HK-2 (cell line): ENCODE measurements at regions not wholly inside any gene's neighbourhood (a gene's known extent, or its start where the extent isn't known, plus 50 kb on each side); places are given as distances from the start of the nearest gene placed in this dataset.

Experiments used
- DNase-seq: peaks from one replicate; pipeline ENCODE4 v3.0.0-alpha.2; 2018; ENCODE audit not compliant: unreplicated experiment

DNA sequence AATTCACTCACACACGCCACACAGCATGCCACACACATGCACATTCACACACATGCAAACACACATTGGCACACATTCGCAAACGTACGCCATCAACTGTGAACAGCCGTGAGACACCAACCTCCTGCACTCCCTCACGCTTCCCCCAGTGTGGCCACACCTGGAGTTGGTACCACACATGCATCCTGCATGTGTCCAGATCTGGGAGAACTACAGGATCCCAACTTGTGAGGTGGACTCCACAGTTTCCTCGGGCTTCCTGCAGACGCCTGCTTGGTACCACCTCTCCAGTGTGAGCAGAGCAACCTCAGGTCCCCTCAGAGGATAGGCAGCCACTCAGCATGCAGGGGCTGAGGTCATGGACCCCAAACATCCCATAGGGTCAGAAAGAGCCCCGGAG is 239.0 kb downstream of the EIPR1 start:
- no peak for DNase-seq

DNA sequence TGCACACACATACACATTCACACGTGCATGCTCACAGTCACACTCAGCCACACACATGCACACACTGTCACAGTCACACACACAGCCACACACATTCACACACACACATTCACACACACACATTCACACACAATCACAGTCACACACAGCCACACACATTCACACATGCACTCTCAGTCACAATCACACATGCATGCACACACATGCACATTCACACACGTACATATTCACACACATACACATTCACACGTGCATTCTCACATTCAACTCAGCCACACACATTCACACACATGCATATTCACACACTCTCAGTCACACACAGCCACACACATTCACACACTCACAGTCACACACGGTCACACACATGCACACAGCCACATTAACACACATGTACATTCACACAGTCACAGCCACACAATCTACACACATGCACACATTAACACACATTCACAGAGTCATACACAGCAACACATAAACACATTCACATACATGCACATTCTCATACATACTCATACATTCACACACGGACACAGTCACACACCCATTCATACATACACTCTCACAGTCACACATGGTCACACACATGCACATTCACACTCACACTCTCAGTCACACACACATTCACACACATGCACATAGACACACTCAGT is 239.8 kb downstream of the EIPR1 start:
- no peak for DNase-seq

GRCh38 chr2:3135676-3136075 is 241.9 kb downstream of the EIPR1 start:
- no peak for DNase-seq

GRCh38 chr2:3134026-3134571 is 243.5 kb downstream of the EIPR1 start:
- DNase-seq: no peak

DNA sequence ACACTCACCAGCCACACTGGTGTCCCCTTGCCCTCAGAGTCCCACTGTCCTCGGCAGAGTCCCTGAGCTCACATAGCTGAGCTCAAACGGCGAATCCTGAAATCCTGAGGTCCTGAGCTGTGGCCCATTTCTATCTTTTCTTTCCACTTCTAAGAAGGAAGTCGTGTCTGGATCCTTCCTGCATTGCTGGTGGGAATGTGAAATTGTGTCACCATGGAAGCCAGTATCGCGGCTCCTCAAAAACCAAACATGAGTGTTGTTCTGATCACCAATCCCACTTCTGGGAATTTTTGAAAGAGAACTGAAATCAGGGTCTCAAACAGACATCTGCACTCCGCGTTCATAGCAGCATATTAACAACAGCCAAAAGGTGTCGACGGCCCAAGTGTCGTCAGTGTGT is 244.7 kb downstream of the EIPR1 start:
- no peak for DNase-seq

DNA sequence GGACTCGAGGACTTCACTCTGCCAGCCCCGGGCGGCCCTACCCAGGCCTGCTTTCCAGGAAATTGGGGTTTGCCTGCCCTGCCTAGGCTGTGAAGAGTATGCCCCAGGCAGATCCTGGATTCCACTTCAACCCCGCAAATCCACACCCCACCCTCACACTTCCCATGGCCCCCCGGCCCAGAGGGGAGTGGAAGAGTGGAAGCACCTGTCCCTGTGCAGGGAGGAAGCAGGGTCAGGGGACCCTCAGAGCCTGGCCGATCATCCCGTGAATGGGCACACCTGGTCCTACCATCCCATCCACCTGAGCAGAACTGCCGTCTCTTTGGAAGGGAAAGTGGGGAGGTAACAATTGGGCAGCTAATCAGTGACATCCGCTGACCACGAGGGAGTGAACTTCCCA is 245.2 kb downstream of the EIPR1 start:
- no peak for DNase-seq

- no peak for DNase-seq
Observed at GRCh38 chr2:3131636-3132326, 245.8 kb downstream of the EIPR1 start.

GRCh38 chr2:3130889-3131635 is 246.6 kb downstream of the EIPR1 start:
- no peak for DNase-seq

GRCh38 chr2:3130444-3130843 is 247.2 kb downstream of the EIPR1 start:
- DNase-seq: no peak

DNA sequence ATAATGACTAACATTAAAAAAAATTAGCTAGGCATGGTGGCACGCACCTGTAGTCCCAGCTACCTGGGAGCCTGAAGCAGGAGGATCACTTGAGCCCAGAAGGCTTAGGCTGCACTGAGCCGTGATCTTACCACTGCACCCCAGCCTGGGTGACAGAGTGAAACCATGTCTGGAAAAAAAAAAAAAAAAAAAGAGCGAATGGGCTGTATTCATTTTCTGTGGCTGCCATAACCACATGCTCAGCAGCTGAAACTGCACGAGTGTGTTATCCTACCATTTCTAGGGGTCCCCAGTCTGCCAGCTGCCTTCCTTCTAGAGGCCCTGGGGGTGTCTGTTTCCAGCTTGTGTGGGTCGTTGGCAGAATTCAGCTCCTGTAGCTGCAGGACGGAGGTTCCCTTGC is 247.8 kb downstream of the EIPR1 start:
- no peak for DNase-seq

DNA sequence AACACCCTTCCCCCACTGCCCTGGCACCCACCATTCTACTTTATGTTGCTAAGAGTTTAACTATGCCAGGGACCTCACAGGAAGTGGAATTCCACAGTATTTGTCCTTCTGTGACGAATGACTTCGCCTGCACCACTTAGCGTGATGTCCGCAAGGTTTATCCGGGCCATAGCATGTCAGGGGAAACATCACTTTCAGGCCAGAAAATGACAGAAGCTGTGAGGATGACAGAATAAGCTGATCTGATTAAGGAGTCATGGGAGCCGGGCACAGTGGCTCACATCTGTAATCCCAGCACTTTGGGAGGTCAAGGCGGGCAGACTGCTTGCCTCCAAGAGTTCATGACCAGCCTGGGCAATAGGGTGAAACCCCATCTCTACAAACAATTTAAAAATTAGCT is 248.8 kb downstream of the EIPR1 start:
- no peak for DNase-seq

GRCh38 chr2:3127710-3128109 is 249.9 kb downstream of the EIPR1 start:
- DNase-seq: no peak

DNA sequence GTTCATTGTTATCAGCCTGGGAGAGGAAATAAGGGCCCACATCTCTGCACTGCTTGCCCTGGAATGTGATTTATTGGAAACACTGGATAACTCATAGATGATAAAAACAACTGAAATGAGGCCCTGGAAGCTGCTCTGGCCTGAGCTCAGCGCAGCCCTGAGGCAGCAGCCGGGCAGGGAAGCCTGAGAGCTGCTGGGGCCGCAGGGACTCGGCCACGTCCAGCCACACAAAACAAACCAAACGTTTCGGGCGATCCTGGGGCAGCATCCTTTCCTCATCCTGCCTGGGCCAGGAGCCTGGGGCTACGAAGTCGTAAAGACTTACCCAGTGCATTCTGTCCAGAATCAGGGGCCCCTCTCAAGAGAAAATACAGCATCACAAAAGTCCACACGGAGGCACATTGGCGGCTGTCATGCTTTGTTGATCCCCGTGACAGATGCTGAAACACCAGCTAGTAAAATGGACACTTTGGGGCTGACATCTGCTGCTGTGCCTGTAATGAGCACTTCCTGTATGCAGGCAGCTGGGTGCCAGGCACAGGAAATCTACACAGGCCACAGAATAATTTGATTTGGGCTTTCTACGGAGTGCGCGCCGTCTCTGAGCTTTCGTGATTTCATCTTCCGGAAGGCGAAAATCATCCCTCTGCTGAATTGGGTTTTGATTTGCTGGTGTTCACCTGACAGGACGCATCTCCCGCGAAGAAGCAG is 250.6 kb downstream of the EIPR1 start:
- no peak for DNase-seq

DNA sequence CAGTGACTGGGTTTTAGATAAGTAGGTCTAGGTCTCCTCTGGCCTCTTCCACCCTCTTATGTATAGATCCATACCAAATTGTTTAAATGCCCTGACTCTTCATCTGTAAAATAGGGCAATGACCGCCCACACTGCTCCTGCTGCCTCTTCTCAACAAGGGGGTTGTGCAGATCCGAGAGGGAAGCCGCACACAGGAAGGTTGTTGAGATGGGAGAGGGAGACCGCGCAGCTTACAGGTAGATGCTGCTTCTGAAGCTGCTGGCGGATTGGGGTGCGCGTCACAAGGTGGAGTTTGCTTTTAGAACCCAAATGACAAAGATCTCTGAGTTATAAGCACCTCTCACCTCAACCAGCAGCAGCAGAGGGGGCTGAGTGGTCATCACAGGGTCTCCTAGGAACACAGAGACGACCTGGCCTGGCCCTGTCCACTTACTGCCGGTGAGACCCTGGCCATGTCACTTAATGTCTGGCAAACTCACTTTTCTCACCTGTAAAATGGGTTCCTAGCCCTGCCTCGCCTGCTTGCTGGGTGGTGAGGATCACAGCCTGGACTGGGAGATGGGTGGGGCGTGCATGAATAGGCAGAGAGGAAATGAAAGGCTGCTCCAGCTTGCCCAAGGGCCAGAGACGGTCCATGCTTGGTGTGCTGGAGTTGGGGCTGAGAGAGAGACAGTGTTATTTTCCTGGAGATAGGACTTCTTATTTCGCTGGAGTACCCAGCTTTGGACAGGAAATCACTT is 251.3 kb downstream of the EIPR1 start:
- no peak for DNase-seq

GRCh38 chr2:3125761-3126130 is 251.9 kb downstream of the EIPR1 start:
- DNase-seq: no peak

- no peak for DNase-seq
Observed at GRCh38 chr2:3125001-3125760, 252.4 kb downstream of the EIPR1 start.

GRCh38 chr2:3122525-3122924 is 255.1 kb downstream of the EIPR1 start:
- DNase-seq: no peak

GRCh38 chr2:3121601-3122000 is 256.0 kb downstream of the EIPR1 start:
- no peak for DNase-seq

DNA sequence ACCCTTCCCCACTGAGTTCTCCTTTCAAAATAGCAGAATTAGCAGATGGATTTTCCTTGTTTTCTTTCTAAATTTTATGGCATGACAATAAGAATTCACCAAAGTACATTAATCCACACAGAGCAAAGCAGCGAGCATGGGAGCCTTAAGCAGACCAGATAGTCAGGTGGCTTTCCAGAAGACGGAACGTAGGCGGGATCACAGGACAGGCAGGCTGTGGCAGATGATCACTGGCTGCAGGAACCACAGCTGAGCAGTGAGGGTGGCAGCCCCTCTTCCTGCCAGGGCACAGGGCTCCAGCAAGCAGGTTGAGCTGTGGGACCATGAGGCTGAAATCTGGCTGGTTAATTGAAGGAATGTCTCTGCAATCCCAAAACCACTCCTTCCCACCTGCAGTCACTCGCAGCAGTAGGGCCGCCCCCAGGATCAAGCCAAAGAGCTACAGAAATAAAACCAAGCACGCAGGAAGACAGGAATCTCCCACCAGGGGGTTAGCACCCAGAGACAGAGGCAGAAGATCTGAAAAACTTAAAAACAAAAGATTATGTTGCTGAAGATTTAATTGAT is 259.9 kb downstream of the EIPR1 start:
- no peak for DNase-seq

GRCh38 chr2:3116371-3116770 is 261.2 kb downstream of the EIPR1 start:
- no peak for DNase-seq
